Spleen (tissue), 7 donors: ENCODE measurements at regions not wholly inside any gene's neighbourhood (a gene's known extent, or its start where the extent isn't known, plus 50 kb on each side); places are given as distances from the start of the nearest gene placed in this dataset.

Source experiments
- POLR2A ChIP-seq, 3 donors: fragments of 450-650 bp; IDR thresholded peaks; one replicate each; pipeline ENCODE4 v1.5.1; 2017; ENCODE audit warnings: antibody characterized with exemption in 3 of 3, mild to moderate bottlenecking in 1 of 3
- TF ChIP-seq, protein P1 (sequence below), 11 experiments: fragments of 200-600 bp in 7 of 11; fragments of 450-650 bp in 4 of 11; sonication (generic) in 4 of 11; IDR thresholded peaks in 8 of 11; conservative IDR thresholded peaks in 3 of 11; 1 replicate in 7 of 11; 2 replicates in 4 of 11; pipeline versions ENCODE4 v1.4.0 to v1.8.0; 2016 to 2021; ENCODE audit warnings: antibody characterized with exemption in 11 of 11, inconsistent platforms in 4 of 11, mild to moderate bottlenecking in 1 of 11
- donor health status: DM: no; HTN: no; CAD: no; lungs with moderate emphysema.
- donor health status: DM: no; HTN: no; CAD: no.
- donor health status: DM: no; HTN: no; CAD: no.

DNA sequence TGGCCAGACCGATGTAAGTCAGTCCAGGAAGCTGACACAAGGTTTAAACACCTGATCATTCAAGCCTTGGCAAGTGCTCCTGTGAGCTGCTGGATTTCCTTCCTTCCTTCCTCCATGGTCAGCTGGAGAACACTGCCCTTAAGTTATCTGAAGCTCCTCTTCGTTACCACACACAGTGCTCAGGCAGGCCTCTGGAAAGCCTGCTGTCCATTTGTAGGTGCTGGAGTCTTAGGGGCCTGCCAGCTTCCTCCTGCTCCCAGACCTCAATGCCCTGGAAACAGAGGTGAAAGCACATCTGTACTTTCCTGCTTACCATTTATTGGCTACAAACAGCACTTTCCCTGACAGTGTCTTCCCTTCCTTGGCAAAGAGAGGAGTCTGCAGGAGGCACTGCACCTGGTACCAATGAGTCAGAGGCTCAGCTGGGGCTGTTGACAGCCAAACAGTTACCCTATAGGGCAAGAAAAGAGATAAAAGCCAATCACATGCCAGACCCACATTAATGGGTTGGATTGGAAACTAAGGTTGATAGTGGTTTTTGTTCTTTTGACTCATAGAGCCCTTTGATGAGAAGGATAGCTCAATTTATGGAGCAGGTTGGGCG is 72.6 kb upstream of the PUM3 start:
- TF ChIP-seq, protein P1, sequence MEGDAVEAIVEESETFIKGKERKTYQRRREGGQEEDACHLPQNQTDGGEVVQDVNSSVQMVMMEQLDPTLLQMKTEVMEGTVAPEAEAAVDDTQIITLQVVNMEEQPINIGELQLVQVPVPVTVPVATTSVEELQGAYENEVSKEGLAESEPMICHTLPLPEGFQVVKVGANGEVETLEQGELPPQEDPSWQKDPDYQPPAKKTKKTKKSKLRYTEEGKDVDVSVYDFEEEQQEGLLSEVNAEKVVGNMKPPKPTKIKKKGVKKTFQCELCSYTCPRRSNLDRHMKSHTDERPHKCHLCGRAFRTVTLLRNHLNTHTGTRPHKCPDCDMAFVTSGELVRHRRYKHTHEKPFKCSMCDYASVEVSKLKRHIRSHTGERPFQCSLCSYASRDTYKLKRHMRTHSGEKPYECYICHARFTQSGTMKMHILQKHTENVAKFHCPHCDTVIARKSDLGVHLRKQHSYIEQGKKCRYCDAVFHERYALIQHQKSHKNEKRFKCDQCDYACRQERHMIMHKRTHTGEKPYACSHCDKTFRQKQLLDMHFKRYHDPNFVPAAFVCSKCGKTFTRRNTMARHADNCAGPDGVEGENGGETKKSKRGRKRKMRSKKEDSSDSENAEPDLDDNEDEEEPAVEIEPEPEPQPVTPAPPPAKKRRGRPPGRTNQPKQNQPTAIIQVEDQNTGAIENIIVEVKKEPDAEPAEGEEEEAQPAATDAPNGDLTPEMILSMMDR (IDR thresholded peaks at IDR 0.05 in 8 of 11, conservative IDR thresholded peaks at IDR 0.05 in 3 of 11) = no peak
- TF ChIP-seq POLR2A (IDR thresholded peaks at IDR 0.05) = no peak
